ENCODE measurements at regions not wholly inside any gene's neighbourhood (a gene's known extent, or its start where the extent isn't known, plus 50 kb on each side); places are given as distances from the start of the nearest gene placed in this dataset.

- no peak for FAIRE-seq
Observed at GRCh38 chr3:83514130-83514914, 1444.5 kb upstream of the CADM2 start.

- FAIRE-seq, result no peak
Observed at GRCh38 chr3:83515123-83515522, 1443.7 kb upstream of the CADM2 start.

GRCh38 chr3:83523470-83524073 lies 1435.2 kb upstream of the CADM2 start:
- peak; percentile 95 for FAIRE-seq

GRCh38 chr3:83524901-83525300 lies 1433.9 kb upstream of the CADM2 start:
- no peak for FAIRE-seq

GRCh38 chr3:83559082-83559481 lies 1399.7 kb upstream of the CADM2 start:
- no peak for FAIRE-seq

GRCh38 chr3:83567935-83568334 lies 1390.9 kb upstream of the CADM2 start:
- no peak for FAIRE-seq

- FAIRE-seq, result no peak
Observed at GRCh38 chr3:83581546-83581945, 1377.2 kb upstream of the CADM2 start.

GRCh38 chr3:83601704-83602103 lies 1357.1 kb upstream of the CADM2 start:
- FAIRE-seq, result no peak

GRCh38 chr3:83622526-83622925 lies 1336.3 kb upstream of the CADM2 start:
- FAIRE-seq, result no peak

GRCh38 chr3:83625261-83625660 lies 1333.5 kb upstream of the CADM2 start:
- no peak for FAIRE-seq

- no peak for FAIRE-seq
Observed at GRCh38 chr3:83628471-83628870, 1330.3 kb upstream of the CADM2 start.

GRCh38 chr3:83632526-83632925 lies 1326.3 kb upstream of the CADM2 start:
- FAIRE-seq, result no peak

- no peak for FAIRE-seq
Observed at GRCh38 chr3:83633758-83634157, 1325.0 kb upstream of the CADM2 start.

- FAIRE-seq, result no peak
Observed at GRCh38 chr3:83649692-83650091, 1309.1 kb upstream of the CADM2 start.

GRCh38 chr3:83655083-83655482 lies 1303.7 kb upstream of the CADM2 start:
- no peak for FAIRE-seq

- no peak for FAIRE-seq
Observed at GRCh38 chr3:83662381-83662960, 1296.3 kb upstream of the CADM2 start.

- no peak for FAIRE-seq
Observed at GRCh38 chr3:83670416-83670815, 1288.4 kb upstream of the CADM2 start.

- no peak for FAIRE-seq
Observed at GRCh38 chr3:83683937-83684598, 1274.7 kb upstream of the CADM2 start.

GRCh38 chr3:83706669-83707068 lies 1252.1 kb upstream of the CADM2 start:
- FAIRE-seq, result no peak

GRCh38 chr3:83715307-83715706 lies 1243.5 kb upstream of the CADM2 start:
- FAIRE-seq, result peak; percentile 14

- no peak for FAIRE-seq
Observed at GRCh38 chr3:83729576-83729975, 1229.2 kb upstream of the CADM2 start.

- no peak for FAIRE-seq
Observed at GRCh38 chr3:83734656-83735055, 1224.1 kb upstream of the CADM2 start.

- FAIRE-seq, result no peak
Observed at GRCh38 chr3:83738202-83738601, 1220.6 kb upstream of the CADM2 start.

- no peak for FAIRE-seq
Observed at GRCh38 chr3:83740504-83740903, 1218.3 kb upstream of the CADM2 start.
